ENCODE measurements at regions not wholly inside any gene's neighbourhood (a gene's known extent, or its start where the extent isn't known, plus 50 kb on each side); places are given as distances from the start of the nearest gene placed in this dataset.

DNA sequence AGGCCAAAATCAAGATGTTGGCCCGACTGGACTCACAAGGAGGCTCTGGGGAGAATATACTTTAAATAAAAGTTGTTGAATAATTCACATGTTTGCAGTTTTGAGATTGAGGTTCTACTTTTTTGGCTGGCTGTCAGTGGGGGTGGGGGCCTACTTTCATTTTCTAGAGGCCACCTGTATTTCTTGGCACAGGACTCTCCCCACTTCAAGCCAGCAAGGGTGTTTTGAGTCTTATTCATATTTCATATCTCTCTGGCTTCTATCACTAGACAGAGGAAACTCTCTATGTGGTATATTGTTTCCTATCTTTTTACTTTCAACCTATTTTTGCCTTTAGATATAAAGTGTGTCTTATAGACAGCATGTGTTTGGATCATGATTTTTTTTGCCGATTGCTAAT is 266.4 kb downstream of the PRR32 start:
- no peaks in the 10 kb centered on the region for H3K36me3 ChIP-seq (ENCODE audit: insufficient read depth, insufficient read length, low read length)
- no peaks in the 10 kb centered on the region for H3K4me1 ChIP-seq (ENCODE audit: insufficient read depth, insufficient read length)
- DNase-seq (ENCODE audit: low read depth, low spot score) = no peak
- H3K4me3 ChIP-seq (ENCODE audit: insufficient read length, low read depth) = no peak overlapping the region
- no peak for TF ChIP-seq ZNF274 (IDR thresholded peaks at IDR 0.05; ENCODE audit: low read depth, low read length)
- TF ChIP-seq SUZ12 (IDR thresholded peaks at IDR 0.05; ENCODE audit: extremely low read depth, insufficient read depth, insufficient read length) = no peak
- no peak for TF ChIP-seq YY1 (IDR thresholded peaks at IDR 0.05; ENCODE audit: insufficient read depth, insufficient read length)
- H3K9ac ChIP-seq (ENCODE audit: insufficient read length, low read depth) = no peak overlapping the region
- H3K27me3 ChIP-seq (ENCODE audit: insufficient read depth, insufficient read length) = no peaks in the 10 kb centered on the region
- H3K9me3 ChIP-seq (ENCODE audit: insufficient read depth, low read length) = no peaks in the 10 kb centered on the region

DNA sequence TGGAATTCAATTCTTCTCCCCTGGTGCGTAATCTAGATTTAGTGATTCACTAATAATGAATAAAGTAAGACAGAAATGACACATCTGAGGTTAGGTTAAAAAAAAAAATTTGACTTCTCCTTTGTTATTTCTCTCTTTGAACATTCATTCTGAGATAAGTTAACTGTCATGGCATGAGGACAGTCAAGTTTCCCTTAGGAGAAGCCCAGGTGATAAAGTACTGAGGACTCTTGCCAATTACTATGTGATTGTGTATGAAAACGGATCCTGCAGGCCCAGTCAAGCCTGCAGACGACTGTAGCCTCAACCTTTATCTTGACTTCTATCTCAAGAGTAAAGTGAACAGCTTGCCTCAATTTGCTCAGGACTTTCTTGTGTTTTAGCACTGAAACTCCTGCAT is 293.2 kb downstream of the PRR32 start:
- Histone ChIP-seq H3K9ac (ENCODE audit: insufficient read length, low read depth) (no peak overlapping the region), H3K27me3 (ENCODE audit: insufficient read depth, insufficient read length) (no peaks in the 10 kb centered on the region), H3K9me3 (ENCODE audit: insufficient read depth, low read length) (no peaks in the 10 kb centered on the region), H3K4me1 (ENCODE audit: insufficient read depth, insufficient read length) (no peaks in the 10 kb centered on the region), H3K36me3 (ENCODE audit: insufficient read depth, insufficient read length, low read length) (no peaks in the 10 kb centered on the region), H3K4me3 (ENCODE audit: insufficient read length, low read depth) (no peak overlapping the region)
- DNase-seq (ENCODE audit: low read depth, low spot score) = no peak
- TF ChIP-seq ZNF274 (IDR thresholded peaks at IDR 0.05; ENCODE audit: low read depth, low read length) (no peak), YY1 (IDR thresholded peaks at IDR 0.05; ENCODE audit: insufficient read depth, insufficient read length) (no peak), SUZ12 (IDR thresholded peaks at IDR 0.05; ENCODE audit: extremely low read depth, insufficient read depth, insufficient read length) (no peak)

GRCh38 chrX:127124871-127125270 is 305.3 kb downstream of the PRR32 start:
- H3K4me1 ChIP-seq (ENCODE audit: insufficient read depth, insufficient read length) = no peaks in the 10 kb centered on the region
- H3K27me3 ChIP-seq (ENCODE audit: insufficient read depth, insufficient read length) = no peaks in the 10 kb centered on the region
- TF ChIP-seq YY1 (IDR thresholded peaks at IDR 0.05; ENCODE audit: insufficient read depth, insufficient read length) (no peak), ZNF274 (IDR thresholded peaks at IDR 0.05; ENCODE audit: low read depth, low read length) (no peak), SUZ12 (IDR thresholded peaks at IDR 0.05; ENCODE audit: extremely low read depth, insufficient read depth, insufficient read length) (no peak)
- H3K36me3 ChIP-seq (ENCODE audit: insufficient read depth, insufficient read length, low read length) = no peaks in the 10 kb centered on the region
- H3K9me3 ChIP-seq (ENCODE audit: insufficient read depth, low read length) = no peaks in the 10 kb centered on the region
- DNase-seq (ENCODE audit: low read depth, low spot score) = no peak
- no peak overlapping the region for H3K9ac ChIP-seq (ENCODE audit: insufficient read length, low read depth)
- H3K4me3 ChIP-seq (ENCODE audit: insufficient read length, low read depth) = no peak overlapping the region

DNA sequence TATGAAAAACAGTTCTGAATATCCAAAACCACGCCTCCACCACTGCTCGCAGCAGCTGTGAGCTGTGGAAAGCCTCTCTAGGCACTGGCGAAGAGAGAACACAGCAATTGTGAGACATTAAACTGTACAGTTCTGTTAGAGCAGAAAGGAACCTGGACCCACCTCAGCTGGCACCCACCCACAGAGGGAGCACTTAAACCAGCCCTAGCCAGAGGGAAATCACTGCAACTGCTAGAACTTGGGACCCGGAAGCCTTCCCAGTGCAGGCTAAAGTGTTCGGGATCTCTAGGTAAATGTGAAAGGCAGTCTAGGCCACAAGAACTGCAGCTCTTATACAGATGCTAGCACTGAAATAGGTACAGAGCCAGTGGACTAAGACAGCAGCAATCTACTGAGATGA is 308.8 kb downstream of the PRR32 start:
- Histone ChIP-seq H3K4me3 (ENCODE audit: insufficient read length, low read depth) (no peak overlapping the region), H3K9me3 (ENCODE audit: insufficient read depth, low read length) (no peaks in the 10 kb centered on the region), H3K36me3 (ENCODE audit: insufficient read depth, insufficient read length, low read length) (no peaks in the 10 kb centered on the region), H3K9ac (ENCODE audit: insufficient read length, low read depth) (no peak overlapping the region), H3K27me3 (ENCODE audit: insufficient read depth, insufficient read length) (no peaks in the 10 kb centered on the region), H3K4me1 (ENCODE audit: insufficient read depth, insufficient read length) (no peaks in the 10 kb centered on the region)
- no peak for DNase-seq (ENCODE audit: low read depth, low spot score)
- TF ChIP-seq SUZ12 (IDR thresholded peaks at IDR 0.05; ENCODE audit: extremely low read depth, insufficient read depth, insufficient read length) (no peak), ZNF274 (IDR thresholded peaks at IDR 0.05; ENCODE audit: low read depth, low read length) (no peak), YY1 (IDR thresholded peaks at IDR 0.05; ENCODE audit: insufficient read depth, insufficient read length) (no peak)

- DNase-seq (ENCODE audit: low read depth, low spot score) = no peak
- no peaks in the 10 kb centered on the region for H3K36me3 ChIP-seq (ENCODE audit: insufficient read depth, insufficient read length, low read length)
These were observed 310.0 kb downstream of the PRR32 start for GRCh38 chrX:127129510-127129909.

DNA sequence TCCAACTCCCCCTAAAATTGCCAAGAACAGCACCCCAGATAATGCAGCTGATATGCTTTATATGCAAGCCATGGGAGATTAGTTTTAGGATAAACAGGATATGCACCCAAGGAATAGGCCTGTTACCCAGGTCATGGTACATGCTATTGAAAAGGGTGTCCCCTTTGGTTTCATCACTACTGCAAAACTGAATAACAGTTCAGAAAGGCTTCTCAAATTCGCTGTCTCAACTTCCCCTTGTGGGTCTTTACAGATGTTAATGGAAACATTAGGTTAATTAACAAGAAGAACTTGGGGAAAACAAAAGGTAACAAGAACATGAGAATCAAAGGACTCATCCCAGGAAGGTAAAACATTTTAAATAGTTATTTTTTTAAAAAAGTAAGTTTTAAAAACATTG is 318.7 kb downstream of the PRR32 start:
- no peak overlapping the region for H3K4me3 ChIP-seq (ENCODE audit: insufficient read length, low read depth)
- H3K9me3 ChIP-seq (ENCODE audit: insufficient read depth, low read length) = no peaks in the 10 kb centered on the region
- H3K36me3 ChIP-seq (ENCODE audit: insufficient read depth, insufficient read length, low read length) = no peaks in the 10 kb centered on the region
- no peaks in the 10 kb centered on the region for H3K4me1 ChIP-seq (ENCODE audit: insufficient read depth, insufficient read length)
- H3K27me3 ChIP-seq (ENCODE audit: insufficient read depth, insufficient read length) = no peaks in the 10 kb centered on the region
- TF ChIP-seq ZNF274 (IDR thresholded peaks at IDR 0.05; ENCODE audit: low read depth, low read length) (no peak), YY1 (IDR thresholded peaks at IDR 0.05; ENCODE audit: insufficient read depth, insufficient read length) (no peak), SUZ12 (IDR thresholded peaks at IDR 0.05; ENCODE audit: extremely low read depth, insufficient read depth, insufficient read length) (no peak)
- no peak overlapping the region for H3K9ac ChIP-seq (ENCODE audit: insufficient read length, low read depth)
- DNase-seq (ENCODE audit: low read depth, low spot score) = no peak

More at GRCh38 chrX:127129510-127129909, 310.0 kb downstream of the PRR32 start:
- no peaks in the 10 kb centered on the region for H3K27me3 ChIP-seq (ENCODE audit: insufficient read depth, insufficient read length)
- H3K4me1 ChIP-seq (ENCODE audit: insufficient read depth, insufficient read length) = no peaks in the 10 kb centered on the region
- H3K9me3 ChIP-seq (ENCODE audit: insufficient read depth, low read length) = no peaks in the 10 kb centered on the region
- no peak for TF ChIP-seq SUZ12 (IDR thresholded peaks at IDR 0.05; ENCODE audit: extremely low read depth, insufficient read depth, insufficient read length)
- no peak for TF ChIP-seq ZNF274 (IDR thresholded peaks at IDR 0.05; ENCODE audit: low read depth, low read length)
- no peak for TF ChIP-seq YY1 (IDR thresholded peaks at IDR 0.05; ENCODE audit: insufficient read depth, insufficient read length)
- no peak overlapping the region for H3K9ac ChIP-seq (ENCODE audit: insufficient read length, low read depth)
- no peak overlapping the region for H3K4me3 ChIP-seq (ENCODE audit: insufficient read length, low read depth)

DNA sequence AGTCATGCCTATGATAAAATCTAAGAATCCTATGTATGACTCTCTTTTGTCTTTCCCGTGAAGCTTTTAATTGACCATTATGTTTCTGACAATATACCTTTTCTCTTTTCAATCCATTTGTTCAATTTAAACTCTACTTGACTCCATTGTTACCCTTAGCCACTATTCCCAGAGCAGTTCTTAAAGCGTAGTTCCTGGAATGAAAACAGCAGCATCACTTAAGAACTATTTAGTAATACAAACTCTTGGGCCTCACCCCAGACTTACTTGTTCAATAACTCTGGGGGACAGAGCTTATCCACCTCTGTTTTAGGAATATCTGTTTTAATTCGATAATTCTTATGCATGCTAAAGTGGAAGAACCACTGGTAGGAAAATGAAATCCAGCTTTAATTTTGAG is 358.4 kb downstream of the PRR32 start:
- H3K4me1 ChIP-seq (ENCODE audit: insufficient read depth, insufficient read length) = no peaks in the 10 kb centered on the region
- TF ChIP-seq SUZ12 (IDR thresholded peaks at IDR 0.05; ENCODE audit: extremely low read depth, insufficient read depth, insufficient read length) (no peak), ZNF274 (IDR thresholded peaks at IDR 0.05; ENCODE audit: low read depth, low read length) (no peak), YY1 (IDR thresholded peaks at IDR 0.05; ENCODE audit: insufficient read depth, insufficient read length) (no peak)
- no peak overlapping the region for H3K9ac ChIP-seq (ENCODE audit: insufficient read length, low read depth)
- no peaks in the 10 kb centered on the region for H3K9me3 ChIP-seq (ENCODE audit: insufficient read depth, low read length)
- H3K27me3 ChIP-seq (ENCODE audit: insufficient read depth, insufficient read length) = no peaks in the 10 kb centered on the region
- no peak overlapping the region for H3K4me3 ChIP-seq (ENCODE audit: insufficient read length, low read depth)
- no peaks in the 10 kb centered on the region for H3K36me3 ChIP-seq (ENCODE audit: insufficient read depth, insufficient read length, low read length)
- DNase-seq (ENCODE audit: low read depth, low spot score) = no peak

DNA sequence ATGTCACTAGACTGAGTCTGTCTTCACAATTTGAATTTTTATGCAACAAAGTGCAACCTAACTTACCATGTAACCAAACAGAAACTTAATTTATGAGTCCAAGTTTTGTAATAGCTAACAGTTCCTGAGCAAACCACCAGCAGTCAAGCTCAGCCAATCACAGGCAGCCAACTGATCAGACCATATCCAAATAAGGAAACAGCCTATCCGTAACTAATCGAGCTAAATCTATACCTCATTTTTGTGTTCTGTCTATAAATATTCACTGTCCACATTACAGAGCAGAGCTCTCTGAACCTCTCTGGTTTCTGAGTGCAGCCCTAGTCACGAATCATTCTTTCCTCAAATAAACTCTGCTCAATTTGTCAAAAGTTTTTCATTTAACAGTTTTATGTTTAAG is 367.6 kb downstream of the PRR32 start:
- no peaks in the 10 kb centered on the region for H3K9me3 ChIP-seq (ENCODE audit: insufficient read depth, low read length)
- TF ChIP-seq SUZ12 (IDR thresholded peaks at IDR 0.05; ENCODE audit: extremely low read depth, insufficient read depth, insufficient read length) = no peak
- TF ChIP-seq YY1 (IDR thresholded peaks at IDR 0.05; ENCODE audit: insufficient read depth, insufficient read length) = no peak
- TF ChIP-seq ZNF274 (IDR thresholded peaks at IDR 0.05; ENCODE audit: low read depth, low read length) = no peak
- no peaks in the 10 kb centered on the region for H3K27me3 ChIP-seq (ENCODE audit: insufficient read depth, insufficient read length)
- no peaks in the 10 kb centered on the region for H3K4me1 ChIP-seq (ENCODE audit: insufficient read depth, insufficient read length)
- no peak overlapping the region for H3K9ac ChIP-seq (ENCODE audit: insufficient read length, low read depth)
- H3K36me3 ChIP-seq (ENCODE audit: insufficient read depth, insufficient read length, low read length) = no peaks in the 10 kb centered on the region
- no peak for DNase-seq (ENCODE audit: low read depth, low spot score)
- no peak overlapping the region for H3K4me3 ChIP-seq (ENCODE audit: insufficient read length, low read depth)

Measured in NT2/D1 (cell line).